Bronchial epithelial cell (primary cell): ENCODE measurements at regions not wholly inside any gene's neighbourhood (a gene's known extent, or its start where the extent isn't known, plus 50 kb on each side); places are given as distances from the start of the nearest gene placed in this dataset.
A peak's percentile ranks its signal among the peaks of the same experiment; 100 is the strongest.
"Not testable (repeated sequence)": the region's sequence is repeated elsewhere in the genome, so short reads cannot be mapped to it uniquely, and the experiment has no call there.

Experiments
- DNase-seq: peaks from one replicate; pipeline ENCODE4 v3.0.0-alpha.2; 2010; ENCODE audit warnings: low read depth
- FAIRE-seq: peaks from 2 replicates; lab custom pipeline; 2011; peaks lifted over from hg19 to GRCh38; lab: Jason Lieb, UNC
- H3K27me3 ChIP-seq: 2 replicates; pipeline ENCODE4 v1.5.1; 2011; ENCODE audit warnings: low read length; ENCODE audit not compliant: control insufficient read depth, insufficient read depth
- H3K36me3 ChIP-seq: 2 replicates; pipeline ENCODE4 v1.5.1; 2011; ENCODE audit warnings: low read length; ENCODE audit not compliant: control insufficient read depth, insufficient read depth
- H3K4me3 ChIP-seq: 2 replicates; pipeline ENCODE4 v1.5.1; 2011; ENCODE audit warnings: mild to moderate bottlenecking, low read depth, low read length, control low read depth
- CTCF ChIP-seq: IDR thresholded peaks from 2 replicates; pipeline ENCODE4 v1.5.1; 2011; ENCODE audit warnings: mild to moderate bottlenecking, moderate library complexity, low read length, control low read depth, inconsistent platforms; ENCODE audit not compliant: insufficient read depth, severe bottlenecking

- FAIRE-seq (no peak), DNase-seq (no peak)
- H3K27me3 ChIP-seq = no peaks in the 10 kb centered on the region
- no peaks in the 10 kb centered on the region for H3K36me3 ChIP-seq
- H3K4me3 ChIP-seq = no peak overlapping the region
- TF ChIP-seq CTCF = no peak
These were observed 664.7 kb downstream of the RFPL4B start for GRCh38 chr6:113011801-113012200.

GRCh38 chr6:113015249-113015648 is 668.1 kb downstream of the RFPL4B start:
- H3K27me3 ChIP-seq = no peaks in the 10 kb centered on the region
- DNase-seq (peak; percentile 13), FAIRE-seq (no peak)

GRCh38 chr6:113017353-113017752 is 670.2 kb downstream of the RFPL4B start:
- no peak for FAIRE-seq

More at GRCh38 chr6:113015249-113015648, 668.1 kb downstream of the RFPL4B start:
- no peaks in the 10 kb centered on the region for H3K36me3 ChIP-seq
- H3K4me3 ChIP-seq = no peak overlapping the region
- TF ChIP-seq CTCF = no peak

GRCh38 chr6:113018351-113019151 is 671.4 kb downstream of the RFPL4B start:
- FAIRE-seq (no peak), DNase-seq (peak; percentile 73)
- no peaks in the 10 kb centered on the region for H3K27me3 ChIP-seq
- H3K36me3 ChIP-seq = no peaks in the 10 kb centered on the region
- H3K4me3 ChIP-seq = no peak overlapping the region
- TF ChIP-seq CTCF = no peak

More at GRCh38 chr6:113017353-113017752, 670.2 kb downstream of the RFPL4B start:
- Histone ChIP-seq H3K27me3 (no peaks in the 10 kb centered on the region), H3K36me3 (no peaks in the 10 kb centered on the region), H3K4me3 (no peak overlapping the region)
- TF ChIP-seq CTCF = no peak
- DNase-seq = no peak

GRCh38 chr6:113019176-113019575 is 672.0 kb downstream of the RFPL4B start:
- DNase-seq = no peak
- no peak for FAIRE-seq
- no peak for TF ChIP-seq CTCF
- Histone ChIP-seq H3K27me3 (no peaks in the 10 kb centered on the region), H3K4me3 (no peak overlapping the region), H3K36me3 (no peaks in the 10 kb centered on the region)

GRCh38 chr6:113027780-113028179 is 680.6 kb downstream of the RFPL4B start:
- Histone ChIP-seq H3K4me3 (no peak overlapping the region), H3K36me3 (no peaks in the 10 kb centered on the region), H3K27me3 (no peaks in the 10 kb centered on the region)
- FAIRE-seq = no peak
- TF ChIP-seq CTCF = no peak
- no peak for DNase-seq

GRCh38 chr6:113029161-113029560 is 682.0 kb downstream of the RFPL4B start:
- H3K4me3 ChIP-seq, H3K27me3 ChIP-seq, H3K36me3 ChIP-seq, FAIRE-seq: not testable (repeated sequence)
- DNase-seq = peak; percentile 57
